ENCODE measurements at regions not wholly inside any gene's neighbourhood (a gene's known extent, or its start where the extent isn't known, plus 50 kb on each side); places are given as distances from the start of the nearest gene placed in this dataset.

DNA sequence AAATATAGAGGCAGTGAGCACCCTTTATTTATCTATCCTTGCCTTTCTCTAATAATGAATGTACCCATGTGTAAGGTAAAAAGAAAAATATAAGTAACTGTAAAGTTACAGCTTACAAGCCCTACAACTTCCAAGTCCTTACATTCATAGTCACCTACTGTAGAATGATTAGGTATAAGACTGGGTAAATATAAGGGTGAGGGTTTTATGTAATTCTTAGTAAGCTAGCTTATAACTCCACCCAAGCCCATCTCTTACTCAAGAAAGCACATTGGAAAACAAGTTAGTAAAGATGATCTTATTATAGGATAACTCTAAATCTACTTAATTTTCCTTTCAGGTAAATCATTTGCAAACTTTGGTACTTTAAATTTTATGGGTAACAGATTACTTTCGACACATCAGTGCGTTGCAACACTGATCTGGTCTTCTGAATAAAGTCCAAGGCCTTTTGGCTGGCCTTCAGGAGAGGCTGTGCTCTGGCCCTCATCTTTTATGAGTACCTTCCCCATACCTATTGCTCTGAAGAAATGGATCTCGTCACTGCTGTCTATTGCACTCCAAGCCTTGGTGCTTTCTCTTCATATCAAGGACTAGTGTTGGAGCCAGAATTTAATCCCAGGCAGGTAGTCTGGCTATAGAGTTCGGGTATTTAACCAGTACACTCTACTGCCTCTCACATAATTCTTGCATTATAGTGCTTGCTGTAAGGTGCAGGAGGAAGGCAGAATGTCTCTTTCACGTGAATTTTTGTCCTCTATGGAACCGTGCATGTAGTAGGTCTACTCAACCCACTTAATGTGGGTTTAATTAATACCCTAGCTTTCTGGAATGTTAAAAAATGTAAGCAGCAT lies 443.6 kb upstream of the AR start:
- no peaks in the 10 kb centered on the region for H3K36me3 ChIP-seq
- TF ChIP-seq, protein P1, sequence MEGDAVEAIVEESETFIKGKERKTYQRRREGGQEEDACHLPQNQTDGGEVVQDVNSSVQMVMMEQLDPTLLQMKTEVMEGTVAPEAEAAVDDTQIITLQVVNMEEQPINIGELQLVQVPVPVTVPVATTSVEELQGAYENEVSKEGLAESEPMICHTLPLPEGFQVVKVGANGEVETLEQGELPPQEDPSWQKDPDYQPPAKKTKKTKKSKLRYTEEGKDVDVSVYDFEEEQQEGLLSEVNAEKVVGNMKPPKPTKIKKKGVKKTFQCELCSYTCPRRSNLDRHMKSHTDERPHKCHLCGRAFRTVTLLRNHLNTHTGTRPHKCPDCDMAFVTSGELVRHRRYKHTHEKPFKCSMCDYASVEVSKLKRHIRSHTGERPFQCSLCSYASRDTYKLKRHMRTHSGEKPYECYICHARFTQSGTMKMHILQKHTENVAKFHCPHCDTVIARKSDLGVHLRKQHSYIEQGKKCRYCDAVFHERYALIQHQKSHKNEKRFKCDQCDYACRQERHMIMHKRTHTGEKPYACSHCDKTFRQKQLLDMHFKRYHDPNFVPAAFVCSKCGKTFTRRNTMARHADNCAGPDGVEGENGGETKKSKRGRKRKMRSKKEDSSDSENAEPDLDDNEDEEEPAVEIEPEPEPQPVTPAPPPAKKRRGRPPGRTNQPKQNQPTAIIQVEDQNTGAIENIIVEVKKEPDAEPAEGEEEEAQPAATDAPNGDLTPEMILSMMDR (IDR thresholded peaks at IDR 0.05): no peak
- no peaks in the 10 kb centered on the region for H3K27me3 ChIP-seq
- H3K27ac ChIP-seq: no peak overlapping the region
- no peak overlapping the region for H3K4me3 ChIP-seq
- no peaks in the 10 kb centered on the region for H3K4me1 ChIP-seq
- no peaks in the 10 kb centered on the region for H3K9me3 ChIP-seq
- DNase-seq (ENCODE audit: low spot score): no peak

DNA sequence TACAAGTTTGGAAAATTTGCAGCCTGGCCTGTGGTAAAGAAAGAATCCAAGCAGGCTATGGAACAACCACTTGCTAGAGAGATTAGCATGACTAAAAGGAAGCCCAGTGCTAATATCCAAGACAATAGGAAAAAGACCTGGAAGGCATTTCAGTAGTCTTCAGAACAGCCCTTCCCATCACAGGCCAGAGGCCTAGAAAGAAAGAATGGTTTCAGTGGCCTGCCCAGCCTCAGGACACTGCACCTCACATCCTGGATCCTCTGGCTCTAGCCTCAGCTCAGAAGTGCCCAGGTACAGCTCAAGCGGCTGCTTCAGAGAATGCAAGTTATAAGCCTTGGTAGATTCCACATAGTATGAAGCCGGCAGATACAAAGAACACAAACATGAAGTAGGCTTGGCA lies 449.8 kb upstream of the AR start:
- Histone ChIP-seq H3K27me3 (no peaks in the 10 kb centered on the region), H3K4me3 (no peak overlapping the region), H3K4me1 (no peaks in the 10 kb centered on the region), H3K36me3 (no peaks in the 10 kb centered on the region), H3K9me3 (no peaks in the 10 kb centered on the region), H3K27ac (no peak overlapping the region)
- no peak for DNase-seq (ENCODE audit: low spot score)
- TF ChIP-seq, protein P1 (IDR thresholded peaks at IDR 0.05): no peak

DNA sequence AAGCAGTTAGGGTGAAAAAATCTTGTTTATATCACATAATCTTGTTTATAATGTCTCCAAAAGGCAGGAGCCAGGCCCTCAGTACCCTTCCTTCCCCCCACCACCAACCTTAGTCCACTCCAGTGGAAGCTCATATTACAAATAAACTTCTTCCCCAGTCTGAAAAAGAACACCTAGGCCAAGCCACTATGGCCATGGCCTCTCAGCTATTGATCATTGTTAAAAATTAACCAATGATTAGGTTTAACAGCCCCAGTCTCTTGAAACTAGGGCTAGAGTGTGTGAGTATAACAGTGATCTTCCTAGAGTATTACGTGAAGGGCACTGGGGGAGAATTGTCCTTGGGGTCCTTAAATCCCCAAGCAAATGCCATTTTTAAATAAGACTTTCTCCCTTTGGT lies 411.9 kb upstream of the EDA2R start:
- no peaks in the 10 kb centered on the region for H3K9me3 ChIP-seq
- H3K4me3 ChIP-seq: no peak overlapping the region
- no peak overlapping the region for H3K27ac ChIP-seq
- TF ChIP-seq, protein P1 (IDR thresholded peaks at IDR 0.05): no peak
- no peaks in the 10 kb centered on the region for H3K36me3 ChIP-seq
- H3K4me1 ChIP-seq: no peaks in the 10 kb centered on the region
- H3K27me3 ChIP-seq: no peaks in the 10 kb centered on the region
- DNase-seq (ENCODE audit: low spot score): no peak

DNA sequence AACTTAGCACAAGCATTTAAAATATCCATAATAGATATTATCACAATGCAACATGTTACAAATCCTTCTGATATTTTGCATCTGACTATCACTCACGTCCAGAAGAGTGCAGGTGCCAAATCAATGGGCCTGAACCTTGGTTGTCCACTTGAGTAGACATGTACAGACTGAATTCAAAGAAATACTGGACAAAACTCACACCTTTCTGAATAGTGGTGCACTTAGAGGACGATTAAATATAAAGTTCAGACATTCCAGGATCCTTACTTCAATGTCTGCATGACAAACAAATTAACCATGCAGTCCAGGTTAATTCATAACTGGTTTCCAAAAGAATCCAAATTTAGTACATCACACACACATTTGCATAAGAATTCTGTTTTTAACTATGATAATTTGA lies 406.0 kb upstream of the EDA2R start:
- no peak for DNase-seq (ENCODE audit: low spot score)
- no peaks in the 10 kb centered on the region for H3K4me1 ChIP-seq
- no peak overlapping the region for H3K27ac ChIP-seq
- no peaks in the 10 kb centered on the region for H3K36me3 ChIP-seq
- TF ChIP-seq, protein P1 (IDR thresholded peaks at IDR 0.05): no peak
- H3K9me3 ChIP-seq: no peaks in the 10 kb centered on the region
- no peak overlapping the region for H3K4me3 ChIP-seq
- no peaks in the 10 kb centered on the region for H3K27me3 ChIP-seq

DNA sequence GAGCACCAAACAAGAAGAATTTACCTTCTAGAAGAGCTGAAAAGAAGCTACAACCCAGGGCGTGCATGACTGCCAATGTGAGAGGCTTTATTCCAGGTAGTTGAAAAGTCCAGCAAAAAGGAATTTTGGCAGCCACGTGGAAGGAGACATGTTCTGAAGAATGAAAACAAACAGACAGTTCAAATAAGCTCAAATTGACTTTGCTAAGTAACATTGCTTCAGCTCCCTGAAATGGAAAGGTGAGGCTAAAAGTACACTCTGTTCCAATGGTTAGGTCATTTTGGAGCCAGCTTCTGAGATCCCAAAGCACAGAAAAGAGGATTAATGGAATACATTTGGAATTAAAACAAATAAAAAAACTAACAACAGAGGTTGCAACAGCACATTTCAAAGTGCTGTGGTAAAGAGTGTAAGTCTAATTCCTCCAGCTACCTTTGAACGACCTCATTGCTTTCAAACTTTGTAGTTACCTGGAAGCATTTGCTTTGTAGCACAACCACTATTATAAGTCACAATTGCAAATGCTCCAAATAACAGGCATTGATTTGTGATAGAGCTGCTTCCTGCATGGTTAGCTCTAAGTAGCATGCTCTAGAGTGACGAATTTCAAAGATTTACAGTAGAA lies 405.3 kb upstream of the EDA2R start:
- Histone ChIP-seq H3K9me3 (no peaks in the 10 kb centered on the region), H3K4me3 (no peak overlapping the region), H3K27ac (no peak overlapping the region), H3K4me1 (no peaks in the 10 kb centered on the region), H3K36me3 (no peaks in the 10 kb centered on the region), H3K27me3 (no peaks in the 10 kb centered on the region)
- no peak for DNase-seq (ENCODE audit: low spot score)
- TF ChIP-seq, protein P1 (IDR thresholded peaks at IDR 0.05): no peak

All from right atrium auricular region (tissue), 2 donors.